Natural killer cell (primary cell): ENCODE measurements at regions not wholly inside any gene's neighbourhood (a gene's known extent, or its start where the extent isn't known, plus 50 kb on each side); places are given as distances from the start of the nearest gene placed in this dataset.

Source experiments
- ATAC-seq, 3 donors: fragments of 150-1000 bp in 2 of 3; fragments of 200-7000 bp in 1 of 3; cut with Tn5 transposase; 1 replicate in 1 of 3; 2 replicates in 2 of 3; pipeline ENCODE4 v1.10.0; 2021; ENCODE audit warnings: mild to moderate bottlenecking in 2 of 3, moderate library complexity in 2 of 3
- DNase-seq, 2 donors: peaks; one replicate each; pipeline versions ENCODE4 v3.0.0 to v3.0.0-alpha.2; 2013 to 2021; ENCODE audit warnings: mixed read lengths in 1 of 2
- H3K27ac ChIP-seq: one replicate; pipeline ENCODE4 v1.5.1; 2013; ENCODE audit warnings: mild to moderate bottlenecking, low read length
- H3K27me3 ChIP-seq: one replicate; pipeline ENCODE4 v1.6.1; 2013; ENCODE audit warnings: low read length; ENCODE audit not compliant: control insufficient read depth, insufficient read depth
- H3K36me3 ChIP-seq: one replicate; pipeline ENCODE4 v1.6.1; 2013; ENCODE audit warnings: low read length; ENCODE audit not compliant: control insufficient read depth, insufficient read depth
- H3K4me1 ChIP-seq: one replicate; pipeline ENCODE4 v1.6.1; 2013; ENCODE audit warnings: low read length; ENCODE audit not compliant: control insufficient read depth, insufficient read depth
- H3K4me3 ChIP-seq: one replicate; pipeline ENCODE4 v1.5.1; 2013; ENCODE audit warnings: low read length
- H3K9me3 ChIP-seq: one replicate; pipeline ENCODE4 v1.6.1; 2013; ENCODE audit warnings: low read length; ENCODE audit not compliant: control insufficient read depth, insufficient read depth
- H3K27ac Mint-ChIP-seq, 2 donors: one replicate each; pipeline ENCODE4 v1.8.0; 2022; ENCODE audit warnings: mild to moderate bottlenecking in 2 of 2, mixed read lengths in 2 of 2, moderate library complexity in 1 of 2
- H3K27me3 Mint-ChIP-seq, 2 donors: one replicate each; pipeline ENCODE4 v1.8.0; 2022; ENCODE audit warnings: low read depth in 2 of 2, mixed read lengths in 2 of 2
- H3K36me3 Mint-ChIP-seq: one replicate; pipeline ENCODE4 v1.8.0; 2022; ENCODE audit warnings: mixed read lengths
- H3K4me1 Mint-ChIP-seq, 2 donors: one replicate each; pipeline ENCODE4 v1.8.0; 2022; ENCODE audit warnings: mixed read lengths in 2 of 2
- H3K4me3 Mint-ChIP-seq: one replicate; pipeline ENCODE4 v1.8.0; 2022; ENCODE audit warnings: mild to moderate bottlenecking, moderate library complexity, mixed read lengths
- H3K9me3 Mint-ChIP-seq, 2 donors: one replicate each; pipeline ENCODE4 v1.8.0; 2022; ENCODE audit warnings: mixed read lengths in 2 of 2
- CTCF ChIP-seq: fragments of 200-600 bp; IDR thresholded peaks from one replicate; pipeline ENCODE4 v1.8.0; 2022; ENCODE audit warnings: antibody characterized with exemption
- WGBS: methylation state at CpG from one replicate; pipeline ENCODE4 v1.1.7; 2013; ENCODE audit warnings: missing lambda C conversion rate; ENCODE audit not compliant: insufficient coverage; 5-methylcytosine and 5-hydroxymethylcytosine counted together
- intact Hi-C: fragments of 100-400 bp; cut with micrococcal nuclease; formaldehyde crosslinking; loops from one replicate; pipeline ENCODE4 v1.14.2; 2022

DNA sequence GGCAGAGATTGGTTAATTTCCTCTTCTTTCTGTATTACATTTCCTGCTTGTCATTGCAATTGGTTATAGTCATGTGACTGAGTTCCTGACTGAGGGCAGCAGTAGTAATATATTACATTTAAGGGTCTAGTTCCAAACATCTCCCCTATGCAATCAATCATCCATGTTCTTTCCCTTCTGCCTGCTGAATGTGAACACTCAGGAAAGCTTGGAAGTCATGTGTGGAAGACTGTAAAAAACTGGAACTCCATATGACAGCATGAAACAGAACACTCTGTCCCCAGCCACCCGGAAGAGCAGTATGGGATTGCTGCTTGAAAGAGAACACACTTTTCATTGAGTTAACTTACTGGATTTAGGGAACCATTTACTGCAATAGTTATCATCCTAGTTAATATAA lies 459.7 kb upstream of the SEMA3A start:
- Histone ChIP-seq H3K27me3 (no peaks in the 10 kb centered on the region), H3K36me3 (no peaks in the 10 kb centered on the region), H3K4me1 (no peaks in the 10 kb centered on the region), H3K4me3 (no peak overlapping the region), H3K27ac (no peak overlapping the region), H3K9me3 (no peaks in the 10 kb centered on the region)
- WGBS: 100% methylated on average over 1 of the region's 1 CpG
- intact Hi-C loops: no loop called here
- Mint-ChIP-seq H3K27ac (no peak overlapping the region), H3K4me1 (no peaks in the 10 kb centered on the region), H3K36me3 (peaks cover 6% of the 10 kb centered on the region), H3K9me3 (peaks cover 10 to 13% of the 10 kb centered on the region in 2 donors), H3K4me3 (no peak overlapping the region), H3K27me3 (no peaks in the 10 kb centered on the region)
- TF ChIP-seq CTCF: no peak
- DNase-seq: no peak
- ATAC-seq: no peak

- H3K27ac Mint-ChIP-seq: no peak overlapping the region
- intact Hi-C loops: no loop called here
- no peak for TF ChIP-seq CTCF
- Histone ChIP-seq H3K4me3 (no peak overlapping the region), H3K36me3 (no peaks in the 10 kb centered on the region), H3K27me3 (no peaks in the 10 kb centered on the region), H3K9me3 (no peaks in the 10 kb centered on the region), H3K27ac (no peak overlapping the region), H3K4me1 (no peaks in the 10 kb centered on the region)
- H3K36me3 Mint-ChIP-seq: peaks cover 11% of the 10 kb centered on the region
- 72% methylated on average over 3 of the region's 3 CpGs for WGBS
- H3K9me3 Mint-ChIP-seq: peaks cover 11% of the 10 kb centered on the region in 2 donors
- DNase-seq (no peak), ATAC-seq (no peak)
- H3K4me3 Mint-ChIP-seq: no peak overlapping the region
- H3K4me1 Mint-ChIP-seq: no peaks in the 10 kb centered on the region
- no peaks in the 10 kb centered on the region for H3K27me3 Mint-ChIP-seq
Measured at GRCh38 chr7:84651876-84652275, 457.3 kb upstream of the SEMA3A start.

DNA sequence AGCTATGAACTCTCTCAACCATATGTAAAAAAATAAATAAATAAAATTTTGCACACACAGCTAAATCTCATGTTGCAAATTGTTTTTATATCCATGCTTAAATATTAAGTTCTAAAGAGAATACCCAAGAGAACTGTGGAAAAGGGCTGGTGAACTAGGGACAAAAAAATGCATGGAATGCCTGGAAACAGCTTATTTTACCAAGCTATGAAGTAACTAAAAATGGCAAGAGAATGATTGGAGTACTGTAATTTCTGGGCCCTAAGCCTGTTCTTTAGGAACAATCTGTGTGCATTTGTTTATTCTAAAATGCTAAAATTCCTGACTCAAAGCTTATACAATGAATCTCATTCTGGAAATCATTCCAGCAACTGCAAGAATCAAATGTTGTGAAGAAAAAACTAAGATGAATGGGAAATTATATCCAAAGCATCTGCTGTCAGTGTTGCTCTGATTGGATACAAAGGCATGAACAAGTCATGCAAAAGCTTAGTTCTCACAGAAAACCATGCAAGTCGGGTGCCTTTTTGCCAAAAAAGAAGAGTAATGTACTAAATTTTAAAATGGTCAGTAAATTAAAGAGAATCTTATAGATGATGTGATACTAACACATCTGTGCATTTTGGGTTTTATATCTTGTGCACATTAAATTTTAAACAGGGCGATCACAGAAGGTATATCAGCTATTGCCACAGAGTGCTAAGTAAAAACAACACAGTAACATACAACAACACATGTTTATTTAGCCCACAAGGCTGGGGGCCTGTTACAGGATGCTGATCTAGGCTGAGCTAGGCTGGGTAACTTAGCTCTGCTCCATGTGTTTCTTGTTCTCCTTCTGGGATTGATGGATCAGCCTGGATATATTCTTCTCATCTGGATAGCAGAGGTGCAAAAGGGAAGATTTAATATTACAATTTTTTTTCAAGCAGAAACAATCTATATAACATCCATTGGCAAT lies 453.5 kb upstream of the SEMA3A start:
- Histone ChIP-seq H3K4me3 (no peak overlapping the region), H3K36me3 (no peaks in the 10 kb centered on the region), H3K9me3 (no peaks in the 10 kb centered on the region), H3K4me1 (no peaks in the 10 kb centered on the region), H3K27me3 (no peaks in the 10 kb centered on the region), H3K27ac (no peak overlapping the region)
- peaks cover 13 to 14% of the 10 kb centered on the region in 2 donors for H3K9me3 Mint-ChIP-seq
- ATAC-seq: no peak
- H3K4me1 Mint-ChIP-seq: no peaks in the 10 kb centered on the region
- intact Hi-C loops: no loop called here
- no peak for TF ChIP-seq CTCF
- H3K27ac Mint-ChIP-seq: no peak overlapping the region
- 76% methylated on average over 2 of the region's 2 CpGs for WGBS
- DNase-seq: no peak
- H3K4me3 Mint-ChIP-seq: no peak overlapping the region
- H3K36me3 Mint-ChIP-seq: peaks cover 11% of the 10 kb centered on the region
- no peaks in the 10 kb centered on the region for H3K27me3 Mint-ChIP-seq

DNA sequence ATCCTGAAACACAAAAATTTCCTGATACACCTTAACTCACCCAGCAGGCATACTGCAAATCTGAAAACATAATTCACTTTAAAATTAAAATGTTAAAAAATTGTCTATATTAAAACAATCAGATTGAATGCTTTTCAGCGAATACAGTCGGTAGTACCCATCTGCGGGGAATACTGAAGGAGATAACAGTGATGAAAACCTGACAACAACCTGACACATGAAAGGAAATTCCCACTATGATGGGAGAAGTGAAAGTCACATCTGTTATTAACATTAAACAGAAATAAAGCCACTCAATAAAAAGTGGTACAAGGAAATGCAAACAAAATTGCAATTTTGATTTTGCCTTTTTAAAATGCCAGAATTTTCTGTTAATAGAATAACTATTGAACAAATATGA lies 448.0 kb upstream of the SEMA3A start:
- no peaks in the 10 kb centered on the region for H3K4me1 ChIP-seq
- H3K9me3 ChIP-seq: no peaks in the 10 kb centered on the region
- no CpG with 5 or more reads among the region's 3 CpGs for WGBS
- intact Hi-C loops: no loop called here
- Mint-ChIP-seq H3K9me3 (peaks cover 6 to 13% of the 10 kb centered on the region in 2 donors), H3K4me1 (no peaks in the 10 kb centered on the region), H3K27ac (no peak overlapping the region), H3K36me3 (no peaks in the 10 kb centered on the region), H3K27me3 (no peaks in the 10 kb centered on the region), H3K4me3 (no peak overlapping the region)
- H3K27me3 ChIP-seq: no peaks in the 10 kb centered on the region
- TF ChIP-seq CTCF: no peak
- no peaks in the 10 kb centered on the region for H3K36me3 ChIP-seq
- DNase-seq: no peak
- no peak overlapping the region for H3K27ac ChIP-seq
- no peak for ATAC-seq
- H3K4me3 ChIP-seq: no peak overlapping the region
